Tibial nerve (tissue), 4 donors: ENCODE measurements at regions not wholly inside any gene's neighbourhood (a gene's known extent, or its start where the extent isn't known, plus 50 kb on each side); places are given as distances from the start of the nearest gene placed in this dataset.

Experiments used
- DNase-seq, 2 donors: peaks; one replicate each; pipeline ENCODE4 v3.0.0-alpha.2; 2019; ENCODE audit warnings: low spot score in 2 of 2
- H3K27ac ChIP-seq, 4 donors: fragments of 200-600 bp; sonication (generic) in 3 of 4; one replicate each; pipeline ENCODE4 v1.5.1; 2017 to 2019; ENCODE audit warnings: mild to moderate bottlenecking in 1 of 4
- H3K27me3 ChIP-seq, 2 donors: fragments of 200-600 bp; sonication (generic) in 1 of 2; one replicate each; pipeline versions ENCODE4 v1.5.1 to v1.6.0; 2017 to 2019
- H3K36me3 ChIP-seq, 3 donors: fragments of 200-600 bp; sonication (generic); one replicate each; pipeline ENCODE4 v1.5.1; 2018 to 2019
- H3K4me1 ChIP-seq, 4 donors: fragments of 200-600 bp; sonication (generic) in 3 of 4; one replicate each; pipeline ENCODE4 v1.5.1; 2017 to 2019
- H3K4me3 ChIP-seq, 4 donors: fragments of 200-600 bp; sonication (generic) in 3 of 4; one replicate each; pipeline ENCODE4 v1.5.1; 2017 to 2019; ENCODE audit warnings: mild to moderate bottlenecking in 1 of 4, moderate library complexity in 1 of 4
- H3K9me3 ChIP-seq, 4 donors: fragments of 200-600 bp; sonication (generic) in 3 of 4; one replicate each; pipeline ENCODE4 v1.5.1; 2017 to 2019
- CTCF ChIP-seq, 5 experiments: fragments of 200-600 bp in 3 of 5; fragments of 450-650 bp in 2 of 5; sonication (generic) in 3 of 5; IDR thresholded peaks; one replicate each; pipeline ENCODE4 v1.5.1; 2016 to 2019; ENCODE audit warnings: antibody characterized with exemption in 5 of 5, mild to moderate bottlenecking in 3 of 5, moderate library complexity in 2 of 5
- EP300 ChIP-seq, 2 donors: sonication (generic); formaldehyde crosslinking; IDR thresholded peaks; one replicate each; pipeline ENCODE4 v1.6.1; 2017; ENCODE audit warnings: antibody characterized with exemption in 2 of 2, mild to moderate bottlenecking in 1 of 2
- POLR2A ChIP-seq, 2 donors: fragments of 450-650 bp; IDR thresholded peaks; one replicate each; pipeline ENCODE4 v1.6.1; 2017; ENCODE audit warnings: antibody characterized with exemption in 2 of 2, mild to moderate bottlenecking in 2 of 2, moderate library complexity in 2 of 2
- WGBS, 2 donors: methylation state at CpG; one replicate each; pipeline ENCODE4 v1.1.5; 2018; 5-methylcytosine and 5-hydroxymethylcytosine counted together

DNA sequence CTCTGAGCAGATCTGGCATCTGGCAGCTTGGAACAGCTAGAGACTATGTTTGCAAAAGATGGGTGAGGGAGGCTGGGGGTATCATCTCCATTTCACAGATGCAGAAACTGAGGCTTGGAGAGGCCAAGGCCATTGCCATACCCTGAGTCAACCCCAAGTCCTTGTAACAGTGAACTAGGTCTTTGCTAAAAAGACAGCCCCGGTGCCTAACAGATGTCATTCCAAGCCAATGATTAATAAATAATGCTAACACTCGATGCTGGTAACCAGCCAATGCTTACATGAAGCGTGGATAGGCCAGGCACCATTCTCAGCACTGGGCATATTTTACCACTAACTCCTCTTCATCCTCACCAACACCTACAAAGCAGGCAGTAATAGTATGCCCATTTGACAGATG, 164.0 kb downstream of the MN1 start:
- H3K4me1 ChIP-seq, result peaks cover 0 to 17% (median 2%) of the 10 kb centered on the region in 4 donors
- no peak overlapping the region for H3K4me3 ChIP-seq
- peaks cover 0 to 6% of the 10 kb centered on the region in 2 donors for H3K27me3 ChIP-seq
- no peaks in the 10 kb centered on the region for H3K9me3 ChIP-seq
- no peaks in the 10 kb centered on the region for H3K36me3 ChIP-seq
- TF ChIP-seq EP300 (IDR thresholded peaks at IDR 0.05) (no peak), CTCF (IDR thresholded peaks at IDR 0.05) (no peak), POLR2A (IDR thresholded peaks at IDR 0.05) (no peak)
- no peak for DNase-seq
- no peak overlapping the region for H3K27ac ChIP-seq
- WGBS, 2 donors, result 60 to 70% methylated on average over 3 of the region's 3 CpGs

- WGBS, 2 donors, result 84 to 87% methylated on average over 23 to 25 of the region's 25 CpGs
- H3K27me3 ChIP-seq, result no peaks in the 10 kb centered on the region
- no peaks in the 10 kb centered on the region for H3K36me3 ChIP-seq
- no peak overlapping the region for H3K27ac ChIP-seq
- H3K4me3 ChIP-seq, result no peak overlapping the region
- TF ChIP-seq EP300 (IDR thresholded peaks at IDR 0.05), result no peak
- no peak for TF ChIP-seq CTCF (IDR thresholded peaks at IDR 0.05)
- peaks cover 0 to 17% (median 2%) of the 10 kb centered on the region in 4 donors for H3K4me1 ChIP-seq
- no peaks in the 10 kb centered on the region for H3K9me3 ChIP-seq
- no peak for DNase-seq
Observed at GRCh38 chr22:27638329-27639233, 163.0 kb downstream of the MN1 start.

DNA sequence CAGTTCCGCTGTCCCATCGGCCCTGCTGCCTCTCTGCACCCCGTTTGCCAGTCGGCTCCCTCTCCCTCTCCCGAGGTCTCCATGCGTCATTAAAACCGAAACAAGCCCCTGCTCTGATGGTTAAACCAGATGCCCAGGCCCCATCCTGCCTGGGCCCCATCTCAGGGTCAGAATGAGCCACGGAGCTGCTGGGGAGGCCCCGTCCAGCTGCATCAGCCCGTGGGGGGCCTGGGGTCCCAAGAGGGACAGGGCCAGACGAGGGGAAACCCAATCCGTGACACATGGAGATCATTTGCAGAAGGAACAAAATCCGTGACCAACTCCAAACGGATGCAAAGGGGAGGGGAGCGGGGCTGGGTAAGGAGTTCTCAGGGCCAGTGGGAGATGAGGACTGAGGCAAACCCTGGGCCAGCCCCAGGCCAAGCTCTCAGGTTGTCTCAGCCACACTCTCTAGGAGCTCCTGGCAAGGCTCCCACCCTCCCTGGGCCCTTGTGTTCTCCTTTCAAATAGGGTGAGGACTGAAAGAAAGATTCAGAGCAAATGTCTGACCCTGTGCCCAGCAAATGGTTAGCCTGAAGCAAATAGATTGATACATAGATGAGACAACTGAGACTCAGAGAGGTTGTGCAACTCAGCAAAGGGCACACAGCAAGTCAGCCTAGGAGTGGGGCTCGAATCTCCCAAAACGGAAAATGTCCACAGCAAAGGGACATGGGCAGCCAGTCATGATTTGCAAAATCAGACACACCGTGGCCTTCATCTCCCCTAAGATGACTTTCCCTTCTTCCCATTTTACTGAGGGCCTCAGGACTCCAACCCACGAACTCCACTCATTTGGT, 162.1 kb downstream of the MN1 start:
- WGBS, 2 donors, result 66 to 69% methylated on average over 16 to 19 of the region's 19 CpGs
- Histone ChIP-seq H3K27ac (no peak overlapping the region), H3K9me3 (no peaks in the 10 kb centered on the region), H3K27me3 (no peaks in the 10 kb centered on the region), H3K4me1 (peaks cover 0 to 17% (median 2%) of the 10 kb centered on the region in 4 donors), H3K36me3 (no peaks in the 10 kb centered on the region), H3K4me3 (no peak overlapping the region)
- no peak for TF ChIP-seq CTCF (IDR thresholded peaks at IDR 0.05)
- no peak for TF ChIP-seq POLR2A (IDR thresholded peaks at IDR 0.05)
- no peak for TF ChIP-seq EP300 (IDR thresholded peaks at IDR 0.05)
- DNase-seq, result no peak

DNA sequence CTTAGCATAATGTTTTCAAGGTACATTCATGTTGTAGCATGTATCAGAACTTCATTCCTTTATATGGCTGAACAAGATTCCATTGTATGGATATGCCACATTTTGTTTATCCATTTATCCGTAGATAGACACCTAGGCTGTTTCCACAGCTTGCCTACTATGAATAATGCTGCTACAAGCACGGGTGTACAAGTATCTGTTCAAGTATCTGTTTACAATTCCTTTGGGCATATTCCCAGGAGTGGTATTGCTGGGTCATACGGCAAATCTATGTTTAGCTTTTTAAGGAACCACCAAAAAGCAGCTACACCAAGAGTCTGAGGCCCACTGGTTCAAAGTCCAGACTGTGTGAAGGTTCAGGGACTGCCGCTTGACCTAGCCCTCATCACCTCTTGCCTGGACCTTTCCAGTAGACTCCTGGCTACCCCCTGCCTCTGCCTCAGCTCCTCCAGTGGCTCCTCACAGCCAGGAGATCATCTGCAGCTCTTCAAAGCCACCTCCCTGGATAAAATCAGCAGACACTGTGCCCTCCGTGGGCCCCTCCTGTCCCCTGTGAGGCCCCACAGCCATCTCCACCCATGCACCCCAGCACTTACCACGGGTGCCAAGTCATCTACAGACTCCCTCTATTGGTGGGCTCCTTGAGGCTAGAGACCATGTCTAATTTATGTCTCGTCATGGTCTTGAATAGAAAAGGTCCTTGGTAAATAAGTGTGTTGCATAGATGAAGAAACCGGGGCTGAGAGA, 160.3 kb downstream of the MN1 start:
- Histone ChIP-seq H3K27ac (peak overlapping the region in 1 of 4 donors; percentile 65), H3K36me3 (no peaks in the 10 kb centered on the region), H3K9me3 (no peaks in the 10 kb centered on the region), H3K4me1 (peaks cover 0 to 17% (median 2%) of the 10 kb centered on the region in 4 donors), H3K4me3 (no peak overlapping the region), H3K27me3 (no peaks in the 10 kb centered on the region)
- DNase-seq, result no peak
- no peak for TF ChIP-seq POLR2A (IDR thresholded peaks at IDR 0.05)
- WGBS, 2 donors, result 44 to 53% methylated on average over 8 of the region's 8 CpGs

GRCh38 chr22:27642104-27642800, 159.3 kb downstream of the MN1 start:
- Histone ChIP-seq H3K27ac (peak overlapping the region in 1 of 4 donors; percentile 65), H3K36me3 (no peaks in the 10 kb centered on the region), H3K27me3 (no peaks in the 10 kb centered on the region), H3K4me1 (peaks cover 0 to 17% (median 2%) of the 10 kb centered on the region in 4 donors), H3K9me3 (no peaks in the 10 kb centered on the region), H3K4me3 (no peak overlapping the region)
- TF ChIP-seq POLR2A (IDR thresholded peaks at IDR 0.05), result no peak
- peak in 1 of 2 donors; percentile 60 for TF ChIP-seq EP300 (IDR thresholded peaks at IDR 0.05)
- no peak for TF ChIP-seq CTCF (IDR thresholded peaks at IDR 0.05)
- no peak for DNase-seq
- 58% methylated on average over 26 to 28 of the region's 28 CpGs for WGBS, 2 donors
